ENCODE measurements at regions not wholly inside any gene's neighbourhood (a gene's known extent, or its start where the extent isn't known, plus 50 kb on each side); places are given as distances from the start of the nearest gene placed in this dataset.

DNA sequence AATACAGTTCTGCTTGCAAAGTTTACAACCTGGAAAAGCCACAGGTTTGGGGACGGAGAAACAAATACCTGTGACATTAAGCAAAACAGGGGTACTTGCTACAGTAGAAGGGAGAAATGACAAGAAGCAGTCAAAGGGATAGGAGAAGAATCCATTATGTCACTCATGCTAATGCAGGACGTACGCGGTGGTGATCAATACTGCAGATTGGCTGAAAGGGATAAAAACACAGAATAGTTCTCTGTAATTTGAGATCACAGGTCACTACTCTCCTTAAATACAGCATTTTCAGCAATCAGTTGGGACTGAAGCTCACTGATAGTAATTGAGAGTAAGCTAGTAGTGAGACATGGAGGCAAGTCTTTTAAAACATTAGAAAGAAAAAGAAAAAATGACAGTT lies 130.3 kb upstream of the MTAP start:
- no peak overlapping the region for H3K4me3 ChIP-seq
- no peaks in the 10 kb centered on the region for H3K27me3 ChIP-seq
- no peaks in the 10 kb centered on the region for H3K9me3 ChIP-seq
- no peak overlapping the region for H3K27ac ChIP-seq
- 47 to 49% (median 47%) methylated on average over 4 of the region's 4 CpGs for WGBS, 3 donors
- no peaks in the 10 kb centered on the region for H3K36me3 ChIP-seq
- no peak for DNase-seq
- TF ChIP-seq EP300 (IDR thresholded peaks at IDR 0.05) (no peak), POLR2A (IDR thresholded peaks at IDR 0.05) (no peak)
- TF ChIP-seq, protein P1, sequence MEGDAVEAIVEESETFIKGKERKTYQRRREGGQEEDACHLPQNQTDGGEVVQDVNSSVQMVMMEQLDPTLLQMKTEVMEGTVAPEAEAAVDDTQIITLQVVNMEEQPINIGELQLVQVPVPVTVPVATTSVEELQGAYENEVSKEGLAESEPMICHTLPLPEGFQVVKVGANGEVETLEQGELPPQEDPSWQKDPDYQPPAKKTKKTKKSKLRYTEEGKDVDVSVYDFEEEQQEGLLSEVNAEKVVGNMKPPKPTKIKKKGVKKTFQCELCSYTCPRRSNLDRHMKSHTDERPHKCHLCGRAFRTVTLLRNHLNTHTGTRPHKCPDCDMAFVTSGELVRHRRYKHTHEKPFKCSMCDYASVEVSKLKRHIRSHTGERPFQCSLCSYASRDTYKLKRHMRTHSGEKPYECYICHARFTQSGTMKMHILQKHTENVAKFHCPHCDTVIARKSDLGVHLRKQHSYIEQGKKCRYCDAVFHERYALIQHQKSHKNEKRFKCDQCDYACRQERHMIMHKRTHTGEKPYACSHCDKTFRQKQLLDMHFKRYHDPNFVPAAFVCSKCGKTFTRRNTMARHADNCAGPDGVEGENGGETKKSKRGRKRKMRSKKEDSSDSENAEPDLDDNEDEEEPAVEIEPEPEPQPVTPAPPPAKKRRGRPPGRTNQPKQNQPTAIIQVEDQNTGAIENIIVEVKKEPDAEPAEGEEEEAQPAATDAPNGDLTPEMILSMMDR (IDR thresholded peaks at IDR 0.05): no peak
- H3K4me1 ChIP-seq (ENCODE audit: insufficient read depth): no peaks in the 10 kb centered on the region
- intact Hi-C loops (cut with DNase I): no loop called here

DNA sequence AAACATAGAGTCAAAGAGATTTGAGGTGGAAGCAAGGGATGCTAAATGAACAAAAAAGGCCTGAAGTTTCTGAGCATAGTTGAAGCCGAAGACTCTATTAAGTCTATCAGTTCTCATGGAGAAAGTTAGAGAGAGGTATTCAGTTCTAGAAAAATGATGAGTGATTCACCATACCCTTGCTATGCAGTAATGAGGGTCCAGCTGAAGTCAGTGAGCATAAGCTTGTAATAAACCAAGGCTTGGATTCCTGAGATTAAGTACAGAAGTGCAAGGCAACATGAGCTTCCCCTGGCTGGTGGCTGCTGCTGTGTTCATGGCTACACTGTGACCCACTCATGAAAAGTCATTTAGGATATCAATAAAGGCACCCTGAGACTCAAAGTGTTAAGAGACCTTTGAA lies 129.7 kb upstream of the MTAP start:
- intact Hi-C loops (cut with DNase I): no loop called here

DNA sequence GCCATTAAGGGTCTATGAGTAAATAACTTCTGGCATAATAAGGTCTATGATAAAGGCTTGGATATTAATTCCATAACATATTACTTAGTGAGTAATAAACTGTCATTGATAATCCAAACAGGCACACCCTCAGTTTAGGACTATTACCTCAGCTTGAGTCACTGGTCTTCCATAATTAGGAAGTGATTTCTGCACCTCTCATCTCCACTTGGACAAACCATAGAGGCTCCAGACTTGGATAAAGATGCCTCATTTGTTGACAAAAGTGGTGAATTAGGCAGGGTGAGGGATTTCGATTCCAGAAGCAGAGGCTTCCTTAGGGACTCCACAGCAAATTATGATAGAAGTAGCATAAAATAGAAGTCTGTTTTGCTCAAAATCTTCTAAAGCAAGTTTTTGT lies 127.5 kb upstream of the MTAP start:
- Histone ChIP-seq H3K27ac (no peak overlapping the region), H3K27me3 (no peaks in the 10 kb centered on the region), H3K4me3 (no peak overlapping the region), H3K4me1 (ENCODE audit: insufficient read depth) (no peaks in the 10 kb centered on the region), H3K9me3 (no peaks in the 10 kb centered on the region), H3K36me3 (no peaks in the 10 kb centered on the region)
- TF ChIP-seq, protein P1 (IDR thresholded peaks at IDR 0.05): no peak
- TF ChIP-seq EP300 (IDR thresholded peaks at IDR 0.05): no peak
- no peak for TF ChIP-seq POLR2A (IDR thresholded peaks at IDR 0.05)
- 70 to 78% (median 72%) methylated on average over 1 of the region's 1 CpG for WGBS, 3 donors
- DNase-seq: no peak
- intact Hi-C loops (cut with DNase I): no loop called here

More for the DNA sequence above, 129.7 kb upstream of the MTAP start:
- Histone ChIP-seq H3K27ac (no peak overlapping the region), H3K36me3 (no peaks in the 10 kb centered on the region), H3K27me3 (no peaks in the 10 kb centered on the region), H3K4me1 (ENCODE audit: insufficient read depth) (no peaks in the 10 kb centered on the region), H3K4me3 (no peak overlapping the region), H3K9me3 (no peaks in the 10 kb centered on the region)
- WGBS, 3 donors: 82 to 93% (median 85%) methylated on average over 1 of the region's 1 CpG
- DNase-seq: no peak
- TF ChIP-seq, protein P1 (IDR thresholded peaks at IDR 0.05): no peak
- TF ChIP-seq POLR2A (IDR thresholded peaks at IDR 0.05) (no peak), EP300 (IDR thresholded peaks at IDR 0.05) (no peak)

DNA sequence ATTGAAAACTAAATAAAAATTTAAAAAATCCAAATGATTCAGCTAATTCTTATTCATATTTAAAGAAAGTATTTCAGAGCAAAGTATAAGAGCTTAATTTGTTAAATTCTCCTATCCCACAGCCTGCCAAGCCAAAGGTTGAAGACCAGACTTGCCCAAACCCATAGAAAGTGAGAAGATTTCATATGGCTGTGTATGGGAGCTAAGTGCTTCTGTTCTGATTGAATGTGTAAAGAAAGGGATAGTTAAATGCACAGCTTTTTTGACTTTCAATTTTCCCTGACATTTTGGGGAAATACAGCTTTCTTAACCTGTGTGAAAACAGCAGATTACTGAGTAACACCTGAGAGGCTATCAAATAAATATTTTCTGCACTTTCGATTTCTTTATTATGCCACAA lies 125.0 kb upstream of the MTAP start:
- WGBS, 3 donors: 78 to 97% (median 82%) methylated on average over 1 of the region's 1 CpG

More for the DNA sequence above, 125.0 kb upstream of the MTAP start:
- DNase-seq: no peak
- no peaks in the 10 kb centered on the region for H3K36me3 ChIP-seq
- H3K4me3 ChIP-seq: no peak overlapping the region
- TF ChIP-seq POLR2A (IDR thresholded peaks at IDR 0.05) (no peak), EP300 (IDR thresholded peaks at IDR 0.05) (no peak)
- TF ChIP-seq, protein P1 (IDR thresholded peaks at IDR 0.05): no peak
- no peaks in the 10 kb centered on the region for H3K27me3 ChIP-seq
- intact Hi-C loops (cut with DNase I): no loop called here
- no peak overlapping the region for H3K27ac ChIP-seq
- no peaks in the 10 kb centered on the region for H3K9me3 ChIP-seq
- no peaks in the 10 kb centered on the region for H3K4me1 ChIP-seq (ENCODE audit: insufficient read depth)

Measured in ovary (tissue), 7 donors.